ENCODE measurements at regions not wholly inside any gene's neighbourhood (a gene's known extent, or its start where the extent isn't known, plus 50 kb on each side); places are given as distances from the start of the nearest gene placed in this dataset.
"Not testable (repeated sequence)": the region's sequence is repeated elsewhere in the genome, so short reads cannot be mapped to it uniquely, and the experiment has no call there.

- Histone ChIP-seq H3K27me3 (ENCODE audit: control insufficient read depth, insufficient read depth, low read length) (no peaks in the 10 kb centered on the region), H3K9me3 (ENCODE audit: control insufficient read depth, low read depth, low read length) (no peaks in the 10 kb centered on the region), H3K27ac (ENCODE audit: low read length) (no peak overlapping the region), H3K4me1 (ENCODE audit: control insufficient read depth, low read depth, low read length) (no peaks in the 10 kb centered on the region), H3K4me3 (ENCODE audit: low read length) (no peak overlapping the region), H3K36me3 (ENCODE audit: control insufficient read depth, low read depth, low read length) (no peaks in the 10 kb centered on the region), H3K9ac (ENCODE audit: low read length) (no peak overlapping the region)
Measured at GRCh38 chr10:130973127-130973839, 338.2 kb downstream of the TCERG1L start.

- H3K9ac ChIP-seq (ENCODE audit: low read length) = no peak overlapping the region
- H3K36me3 ChIP-seq (ENCODE audit: control insufficient read depth, low read depth, low read length) = no peaks in the 10 kb centered on the region
- H3K4me1 ChIP-seq (ENCODE audit: control insufficient read depth, low read depth, low read length) = no peaks in the 10 kb centered on the region
Measured at GRCh38 chr10:130974166-130974565, 337.4 kb downstream of the TCERG1L start.

GRCh38 chr10:130975351-130975750 lies 336.2 kb downstream of the TCERG1L start:
- not testable (repeated sequence) for H3K9me3 ChIP-seq (ENCODE audit: control insufficient read depth, low read depth, low read length); H3K27ac ChIP-seq (ENCODE audit: low read length); H3K9ac ChIP-seq (ENCODE audit: low read length); H3K4me3 ChIP-seq (ENCODE audit: low read length); H3K36me3 ChIP-seq (ENCODE audit: control insufficient read depth, low read depth, low read length); H3K4me1 ChIP-seq (ENCODE audit: control insufficient read depth, low read depth, low read length); H3K27me3 ChIP-seq (ENCODE audit: control insufficient read depth, insufficient read depth, low read length)

More at GRCh38 chr10:130974166-130974565, 337.4 kb downstream of the TCERG1L start:
- Histone ChIP-seq H3K27me3 (ENCODE audit: control insufficient read depth, insufficient read depth, low read length) (no peaks in the 10 kb centered on the region), H3K27ac (ENCODE audit: low read length) (no peak overlapping the region), H3K4me3 (ENCODE audit: low read length) (no peak overlapping the region), H3K9me3 (ENCODE audit: control insufficient read depth, low read depth, low read length) (no peaks in the 10 kb centered on the region)

- Histone ChIP-seq H3K27me3 (ENCODE audit: control insufficient read depth, insufficient read depth, low read length) (no peaks in the 10 kb centered on the region), H3K4me3 (ENCODE audit: low read length) (no peak overlapping the region), H3K9ac (ENCODE audit: low read length) (no peak overlapping the region), H3K4me1 (ENCODE audit: control insufficient read depth, low read depth, low read length) (no peaks in the 10 kb centered on the region), H3K36me3 (ENCODE audit: control insufficient read depth, low read depth, low read length) (no peaks in the 10 kb centered on the region), H3K9me3 (ENCODE audit: control insufficient read depth, low read depth, low read length) (peaks cover 5% of the 10 kb centered on the region), H3K27ac (ENCODE audit: low read length) (no peak overlapping the region)
Measured at GRCh38 chr10:130982802-130983201, 328.7 kb downstream of the TCERG1L start.

- H3K27me3 ChIP-seq (ENCODE audit: control insufficient read depth, insufficient read depth, low read length) = no peaks in the 10 kb centered on the region
- H3K9ac ChIP-seq (ENCODE audit: low read length) = no peak overlapping the region
- no peak overlapping the region for H3K27ac ChIP-seq (ENCODE audit: low read length)
- H3K36me3 ChIP-seq (ENCODE audit: control insufficient read depth, low read depth, low read length) = no peaks in the 10 kb centered on the region
- peaks cover 5% of the 10 kb centered on the region for H3K9me3 ChIP-seq (ENCODE audit: control insufficient read depth, low read depth, low read length)
- no peak overlapping the region for H3K4me3 ChIP-seq (ENCODE audit: low read length)
- no peaks in the 10 kb centered on the region for H3K4me1 ChIP-seq (ENCODE audit: control insufficient read depth, low read depth, low read length)
Measured at GRCh38 chr10:130983749-130984148, 327.8 kb downstream of the TCERG1L start.

GRCh38 chr10:130984686-130985085 lies 326.8 kb downstream of the TCERG1L start:
- Histone ChIP-seq H3K4me3 (ENCODE audit: low read length) (no peak overlapping the region), H3K27me3 (ENCODE audit: control insufficient read depth, insufficient read depth, low read length) (no peaks in the 10 kb centered on the region), H3K9ac (ENCODE audit: low read length) (no peak overlapping the region), H3K9me3 (ENCODE audit: control insufficient read depth, low read depth, low read length) (peaks cover 5% of the 10 kb centered on the region), H3K4me1 (ENCODE audit: control insufficient read depth, low read depth, low read length) (no peaks in the 10 kb centered on the region), H3K36me3 (ENCODE audit: control insufficient read depth, low read depth, low read length) (no peaks in the 10 kb centered on the region), H3K27ac (ENCODE audit: low read length) (no peak overlapping the region)

- H3K9ac ChIP-seq (ENCODE audit: low read length) = no peak overlapping the region
- no peaks in the 10 kb centered on the region for H3K36me3 ChIP-seq (ENCODE audit: control insufficient read depth, low read depth, low read length)
- no peak overlapping the region for H3K27ac ChIP-seq (ENCODE audit: low read length)
- H3K4me1 ChIP-seq (ENCODE audit: control insufficient read depth, low read depth, low read length) = no peaks in the 10 kb centered on the region
- no peak overlapping the region for H3K4me3 ChIP-seq (ENCODE audit: low read length)
- no peaks in the 10 kb centered on the region for H3K27me3 ChIP-seq (ENCODE audit: control insufficient read depth, insufficient read depth, low read length)
- H3K9me3 ChIP-seq (ENCODE audit: control insufficient read depth, low read depth, low read length) = peaks cover 5% of the 10 kb centered on the region
Measured at GRCh38 chr10:130985158-130985753, 326.3 kb downstream of the TCERG1L start.

GRCh38 chr10:130986846-130987245 lies 324.7 kb downstream of the TCERG1L start:
- Histone ChIP-seq H3K9ac (ENCODE audit: low read length) (no peak overlapping the region), H3K4me1 (ENCODE audit: control insufficient read depth, low read depth, low read length) (no peaks in the 10 kb centered on the region), H3K9me3 (ENCODE audit: control insufficient read depth, low read depth, low read length) (peaks cover 5% of the 10 kb centered on the region), H3K27ac (ENCODE audit: low read length) (no peak overlapping the region), H3K27me3 (ENCODE audit: control insufficient read depth, insufficient read depth, low read length) (no peaks in the 10 kb centered on the region), H3K4me3 (ENCODE audit: low read length) (no peak overlapping the region), H3K36me3 (ENCODE audit: control insufficient read depth, low read depth, low read length) (no peaks in the 10 kb centered on the region)

- Histone ChIP-seq H3K9ac (ENCODE audit: low read length) (no peak overlapping the region), H3K36me3 (ENCODE audit: control insufficient read depth, low read depth, low read length) (no peaks in the 10 kb centered on the region), H3K9me3 (ENCODE audit: control insufficient read depth, low read depth, low read length) (peaks cover 5% of the 10 kb centered on the region), H3K27me3 (ENCODE audit: control insufficient read depth, insufficient read depth, low read length) (no peaks in the 10 kb centered on the region), H3K4me1 (ENCODE audit: control insufficient read depth, low read depth, low read length) (no peaks in the 10 kb centered on the region), H3K4me3 (ENCODE audit: low read length) (no peak overlapping the region), H3K27ac (ENCODE audit: low read length) (no peak overlapping the region)
Measured at GRCh38 chr10:130987401-130987800, 324.1 kb downstream of the TCERG1L start.

- Histone ChIP-seq H3K9ac (ENCODE audit: low read length) (no peak overlapping the region), H3K27me3 (ENCODE audit: control insufficient read depth, insufficient read depth, low read length) (no peaks in the 10 kb centered on the region), H3K4me3 (ENCODE audit: low read length) (no peak overlapping the region), H3K27ac (ENCODE audit: low read length) (no peak overlapping the region), H3K36me3 (ENCODE audit: control insufficient read depth, low read depth, low read length) (no peaks in the 10 kb centered on the region), H3K9me3 (ENCODE audit: control insufficient read depth, low read depth, low read length) (no peaks in the 10 kb centered on the region), H3K4me1 (ENCODE audit: control insufficient read depth, low read depth, low read length) (no peaks in the 10 kb centered on the region)
Measured at GRCh38 chr10:130989670-130990232, 321.8 kb downstream of the TCERG1L start.

- H3K27ac ChIP-seq (ENCODE audit: low read length) = no peak overlapping the region
- H3K9ac ChIP-seq (ENCODE audit: low read length) = no peak overlapping the region
- no peaks in the 10 kb centered on the region for H3K36me3 ChIP-seq (ENCODE audit: control insufficient read depth, low read depth, low read length)
- no peaks in the 10 kb centered on the region for H3K9me3 ChIP-seq (ENCODE audit: control insufficient read depth, low read depth, low read length)
- H3K27me3 ChIP-seq (ENCODE audit: control insufficient read depth, insufficient read depth, low read length) = no peaks in the 10 kb centered on the region
- H3K4me1 ChIP-seq (ENCODE audit: control insufficient read depth, low read depth, low read length) = no peaks in the 10 kb centered on the region
- no peak overlapping the region for H3K4me3 ChIP-seq (ENCODE audit: low read length)
Measured at GRCh38 chr10:130990486-130990885, 321.0 kb downstream of the TCERG1L start.

Data from iPS-18a (cell line).